C4-2B (cell line): ENCODE measurements at regions not wholly inside any gene's neighbourhood (a gene's known extent, or its start where the extent isn't known, plus 50 kb on each side); places are given as distances from the start of the nearest gene placed in this dataset.

ENCODE experiments used
- CTCF ChIP-seq: fragments of 450-650 bp; conservative IDR thresholded peaks from 2 replicates; pipeline ENCODE4 v1.5.1; 2017; ENCODE audit warnings: mild to moderate bottlenecking
- ZFX ChIP-seq: fragments of 450-650 bp; IDR thresholded peaks from 2 replicates; pipeline ENCODE4 v1.6.1; 2017

GRCh38 chr7:3233301-3233700 is 67.8 kb upstream of the SDK1 start:
- TF ChIP-seq CTCF (no peak), ZFX (no peak)
